Transverse colon (tissue), 4 donors: ENCODE measurements at regions not wholly inside any gene's neighbourhood (a gene's known extent, or its start where the extent isn't known, plus 50 kb on each side); places are given as distances from the start of the nearest gene placed in this dataset.

Experiments
- EP300 ChIP-seq: sonication (generic); formaldehyde crosslinking; IDR thresholded peaks from one replicate; pipeline ENCODE4 v1.6.1; 2017; ENCODE audit warnings: antibody characterized with exemption, low read depth
- POLR2A ChIP-seq: fragments of 450-650 bp; IDR thresholded peaks from one replicate; pipeline ENCODE4 v1.6.1; 2016; ENCODE audit warnings: antibody characterized with exemption, mild to moderate bottlenecking, moderate library complexity
- POLR2AphosphoS5 ChIP-seq, 3 donors: sonication (generic); formaldehyde crosslinking; IDR thresholded peaks; one replicate each; pipeline ENCODE4 v1.6.1; 2016; ENCODE audit warnings: antibody characterized with exemption in 3 of 3
- TF ChIP-seq, protein P1 (sequence below), 5 experiments: fragments of 200-600 bp in 3 of 5; fragments of 450-650 bp in 2 of 5; sonication (generic) in 3 of 5; IDR thresholded peaks; 1 replicate in 2 of 5; 2 replicates in 3 of 5; pipeline ENCODE4 v1.5.1; 2016 to 2017; ENCODE audit warnings: antibody characterized with exemption in 5 of 5, inconsistent platforms in 3 of 5, mild to moderate bottlenecking in 2 of 5, moderate library complexity in 1 of 5

DNA sequence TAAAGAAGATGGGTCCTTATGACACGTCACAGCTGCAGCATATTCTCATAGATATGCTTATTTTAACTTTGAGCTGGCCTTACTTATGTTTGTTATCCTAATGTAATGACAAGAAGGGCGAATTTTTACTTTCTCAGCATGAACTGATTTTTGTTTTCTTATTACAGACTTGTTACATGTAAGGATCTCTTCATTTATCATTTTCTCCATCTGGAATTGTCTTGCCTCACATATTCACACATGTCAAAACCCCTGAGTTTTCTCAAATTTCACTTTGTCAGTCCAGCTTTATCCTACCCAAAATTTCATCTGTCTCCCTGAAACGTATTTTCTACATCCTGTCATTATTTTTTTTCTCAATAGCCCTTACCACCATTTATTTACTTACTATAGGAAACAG is 1774.0 kb upstream of the PRR20A start:
- TF ChIP-seq, protein P1, sequence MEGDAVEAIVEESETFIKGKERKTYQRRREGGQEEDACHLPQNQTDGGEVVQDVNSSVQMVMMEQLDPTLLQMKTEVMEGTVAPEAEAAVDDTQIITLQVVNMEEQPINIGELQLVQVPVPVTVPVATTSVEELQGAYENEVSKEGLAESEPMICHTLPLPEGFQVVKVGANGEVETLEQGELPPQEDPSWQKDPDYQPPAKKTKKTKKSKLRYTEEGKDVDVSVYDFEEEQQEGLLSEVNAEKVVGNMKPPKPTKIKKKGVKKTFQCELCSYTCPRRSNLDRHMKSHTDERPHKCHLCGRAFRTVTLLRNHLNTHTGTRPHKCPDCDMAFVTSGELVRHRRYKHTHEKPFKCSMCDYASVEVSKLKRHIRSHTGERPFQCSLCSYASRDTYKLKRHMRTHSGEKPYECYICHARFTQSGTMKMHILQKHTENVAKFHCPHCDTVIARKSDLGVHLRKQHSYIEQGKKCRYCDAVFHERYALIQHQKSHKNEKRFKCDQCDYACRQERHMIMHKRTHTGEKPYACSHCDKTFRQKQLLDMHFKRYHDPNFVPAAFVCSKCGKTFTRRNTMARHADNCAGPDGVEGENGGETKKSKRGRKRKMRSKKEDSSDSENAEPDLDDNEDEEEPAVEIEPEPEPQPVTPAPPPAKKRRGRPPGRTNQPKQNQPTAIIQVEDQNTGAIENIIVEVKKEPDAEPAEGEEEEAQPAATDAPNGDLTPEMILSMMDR (IDR thresholded peaks at IDR 0.05): no peak
- TF ChIP-seq POLR2A (no peak), POLR2AphosphoS5 (IDR thresholded peaks at IDR 0.05) (no peak), EP300 (no peak)
